Breast epithelium (tissue), 4 donors: ENCODE measurements at regions not wholly inside any gene's neighbourhood (a gene's known extent, or its start where the extent isn't known, plus 50 kb on each side); places are given as distances from the start of the nearest gene placed in this dataset.

Experiments used
- DNase-seq, 2 donors: peaks; one replicate each; pipeline ENCODE4 v3.0.0-alpha.2; 2019; ENCODE audit warnings: low spot score in 2 of 2
- H3K27ac ChIP-seq, 2 donors: fragments of 200-600 bp; sonication (generic) in 1 of 2; one replicate each; pipeline ENCODE4 v1.5.1; 2016 to 2019; ENCODE audit warnings: mild to moderate bottlenecking in 1 of 2
- H3K27me3 ChIP-seq, 2 donors: fragments of 200-600 bp; sonication (generic) in 1 of 2; one replicate each; pipeline versions ENCODE4 v1.5.1 to v1.6.0; 2017 to 2019; ENCODE audit warnings: control low read depth in 1 of 2, mild to moderate bottlenecking in 1 of 2
- H3K36me3 ChIP-seq: fragments of 200-600 bp; one replicate; pipeline ENCODE4 v1.5.1; 2019
- H3K4me1 ChIP-seq, 2 donors: fragments of 200-600 bp; sonication (generic); one replicate each; pipeline ENCODE4 v1.5.1; 2016 to 2019; ENCODE audit warnings: control low read depth in 1 of 2
- H3K4me3 ChIP-seq, 3 donors: fragments of 200-600 bp; sonication (generic); 1 replicate in 2 of 3; 2 replicates in 1 of 3; pipeline ENCODE4 v1.5.1; 2016 to 2019; ENCODE audit warnings: mild to moderate bottlenecking in 3 of 3, moderate library complexity in 2 of 3
- H3K9me3 ChIP-seq, 2 donors: fragments of 200-600 bp; sonication (generic) in 1 of 2; one replicate each; pipeline ENCODE4 v1.5.1; 2016 to 2019; ENCODE audit warnings: control low read depth in 1 of 2
- CTCF ChIP-seq, 3 donors: fragments of 450-650 bp; IDR thresholded peaks; one replicate each; pipeline ENCODE4 v1.5.1; 2016 to 2017; ENCODE audit warnings: antibody characterized with exemption in 3 of 3, mild to moderate bottlenecking in 3 of 3, moderate library complexity in 3 of 3
- POLR2A ChIP-seq: fragments of 450-650 bp; IDR thresholded peaks from one replicate; pipeline ENCODE4 v1.6.1; 2016; ENCODE audit warnings: antibody characterized with exemption, mild to moderate bottlenecking, moderate library complexity
- POLR2AphosphoS5 ChIP-seq, 3 donors: sonication (generic); formaldehyde crosslinking; IDR thresholded peaks; one replicate each; pipeline ENCODE4 v1.6.1; 2017; ENCODE audit warnings: antibody characterized with exemption in 3 of 3
- intact Hi-C: fragments of 100-400 bp; cut with DNase I; formaldehyde crosslinking; loops from one replicate; pipeline ENCODE4 v1.15.1; 2023; ENCODE audit warnings: low total_unique reads

DNA sequence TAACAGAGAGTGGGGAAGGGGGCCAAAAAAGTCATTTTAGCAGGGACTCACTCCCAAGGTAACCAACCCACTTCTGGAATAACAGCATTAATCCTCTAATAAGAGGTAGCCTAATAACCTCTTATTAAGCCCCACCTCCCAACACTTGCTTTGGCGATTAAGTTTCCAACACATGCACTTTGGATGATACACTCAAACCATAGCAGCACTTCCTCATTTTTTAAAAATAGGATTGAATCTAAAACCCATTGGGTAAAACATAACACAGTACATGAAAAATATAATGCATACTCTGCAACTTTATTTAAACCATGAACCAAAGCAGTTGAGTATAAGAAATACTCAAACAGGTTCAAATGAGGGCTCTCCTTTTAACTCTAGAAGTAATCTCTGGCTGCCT, 318.3 kb downstream of the HACE1 start:
- no peak overlapping the region for H3K4me3 ChIP-seq
- TF ChIP-seq CTCF (IDR thresholded peaks at IDR 0.05) (no peak), POLR2A (no peak), POLR2AphosphoS5 (IDR thresholded peaks at IDR 0.05) (no peak)
- no peaks in the 10 kb centered on the region for H3K9me3 ChIP-seq
- intact Hi-C loops: no loop called here
- DNase-seq: no peak
- H3K4me1 ChIP-seq: no peaks in the 10 kb centered on the region
- no peak overlapping the region for H3K27ac ChIP-seq
- no peaks in the 10 kb centered on the region for H3K27me3 ChIP-seq
- H3K36me3 ChIP-seq: no peaks in the 10 kb centered on the region

DNA sequence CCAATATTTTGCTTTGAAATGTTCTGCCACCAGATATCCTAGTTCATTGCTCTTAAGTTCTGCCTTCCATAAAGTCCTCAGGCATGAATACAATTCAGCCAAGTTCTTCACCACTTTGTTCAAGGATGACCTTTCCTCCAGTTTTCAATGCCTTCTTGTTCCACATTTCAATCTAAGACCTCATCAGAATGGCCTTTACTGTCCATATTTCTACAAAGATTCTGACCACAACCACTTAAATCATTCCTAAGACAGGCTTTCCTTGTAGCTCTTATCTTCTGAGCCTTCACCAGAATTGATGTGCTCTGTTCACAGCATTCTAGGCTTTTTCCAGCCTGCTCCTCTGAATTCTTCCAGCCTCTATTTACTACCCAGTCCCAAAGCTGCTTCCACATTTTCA, 319.0 kb downstream of the HACE1 start:
- H3K9me3 ChIP-seq: no peaks in the 10 kb centered on the region
- intact Hi-C loops: no loop called here
- DNase-seq: no peak
- no peaks in the 10 kb centered on the region for H3K27me3 ChIP-seq
- no peak overlapping the region for H3K27ac ChIP-seq
- H3K4me3 ChIP-seq: no peak overlapping the region
- H3K4me1 ChIP-seq: no peaks in the 10 kb centered on the region
- H3K36me3 ChIP-seq: no peaks in the 10 kb centered on the region
- TF ChIP-seq POLR2A: no peak
- no peak for TF ChIP-seq POLR2AphosphoS5 (IDR thresholded peaks at IDR 0.05)
- no peak for TF ChIP-seq CTCF (IDR thresholded peaks at IDR 0.05)

GRCh38 chr6:104539173-104539572, 320.5 kb downstream of the HACE1 start:
- H3K4me1 ChIP-seq: no peaks in the 10 kb centered on the region
- TF ChIP-seq CTCF (IDR thresholded peaks at IDR 0.05) (no peak), POLR2AphosphoS5 (IDR thresholded peaks at IDR 0.05) (no peak), POLR2A (no peak)
- intact Hi-C loops: no loop called here
- H3K9me3 ChIP-seq: no peaks in the 10 kb centered on the region
- no peaks in the 10 kb centered on the region for H3K27me3 ChIP-seq
- no peaks in the 10 kb centered on the region for H3K36me3 ChIP-seq
- no peak for DNase-seq
- no peak overlapping the region for H3K27ac ChIP-seq
- no peak overlapping the region for H3K4me3 ChIP-seq

GRCh38 chr6:104537872-104538271, 321.8 kb downstream of the HACE1 start:
- TF ChIP-seq CTCF (IDR thresholded peaks at IDR 0.05): no peak
- no peak for TF ChIP-seq POLR2AphosphoS5 (IDR thresholded peaks at IDR 0.05)
- no peak for TF ChIP-seq POLR2A
- intact Hi-C loops: no loop called here
- no peak overlapping the region for H3K27ac ChIP-seq
- H3K4me3 ChIP-seq: no peak overlapping the region
- H3K9me3 ChIP-seq: no peaks in the 10 kb centered on the region
- H3K4me1 ChIP-seq: no peaks in the 10 kb centered on the region
- H3K36me3 ChIP-seq: no peaks in the 10 kb centered on the region
- H3K27me3 ChIP-seq: no peaks in the 10 kb centered on the region
- DNase-seq: no peak

DNA sequence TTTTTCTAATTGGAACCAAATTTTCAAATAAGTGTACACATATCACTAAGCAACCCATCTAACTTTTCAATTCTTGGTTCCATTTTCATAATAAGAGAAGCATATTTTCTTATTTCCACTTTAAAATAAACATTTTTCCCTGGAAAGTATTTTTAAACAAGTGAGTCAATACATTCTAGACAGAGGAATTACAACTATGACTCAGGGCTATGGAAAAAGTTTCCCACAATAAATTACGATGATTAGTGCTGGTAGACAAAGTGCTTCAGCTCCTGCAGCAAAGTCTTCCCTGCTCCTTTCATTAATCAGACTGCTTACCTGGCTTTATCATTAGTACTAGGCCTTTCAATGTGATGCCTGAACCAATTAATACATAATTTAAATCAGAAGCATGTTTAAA, 322.5 kb downstream of the HACE1 start:
- H3K4me1 ChIP-seq: no peaks in the 10 kb centered on the region
- intact Hi-C loops: no loop called here
- no peaks in the 10 kb centered on the region for H3K27me3 ChIP-seq
- TF ChIP-seq CTCF (IDR thresholded peaks at IDR 0.05) (no peak), POLR2A (no peak), POLR2AphosphoS5 (IDR thresholded peaks at IDR 0.05) (no peak)
- H3K36me3 ChIP-seq: no peaks in the 10 kb centered on the region
- no peaks in the 10 kb centered on the region for H3K9me3 ChIP-seq
- H3K4me3 ChIP-seq: no peak overlapping the region
- H3K27ac ChIP-seq: no peak overlapping the region
- no peak for DNase-seq
